ENCODE measurements at regions not wholly inside any gene's neighbourhood (a gene's known extent, or its start where the extent isn't known, plus 50 kb on each side); places are given as distances from the start of the nearest gene placed in this dataset.
A peak's percentile ranks its signal among the peaks of the same experiment; 100 is the strongest.
"Not testable (repeated sequence)": the region's sequence is repeated elsewhere in the genome, so short reads cannot be mapped to it uniquely, and the experiment has no call there.

DNA sequence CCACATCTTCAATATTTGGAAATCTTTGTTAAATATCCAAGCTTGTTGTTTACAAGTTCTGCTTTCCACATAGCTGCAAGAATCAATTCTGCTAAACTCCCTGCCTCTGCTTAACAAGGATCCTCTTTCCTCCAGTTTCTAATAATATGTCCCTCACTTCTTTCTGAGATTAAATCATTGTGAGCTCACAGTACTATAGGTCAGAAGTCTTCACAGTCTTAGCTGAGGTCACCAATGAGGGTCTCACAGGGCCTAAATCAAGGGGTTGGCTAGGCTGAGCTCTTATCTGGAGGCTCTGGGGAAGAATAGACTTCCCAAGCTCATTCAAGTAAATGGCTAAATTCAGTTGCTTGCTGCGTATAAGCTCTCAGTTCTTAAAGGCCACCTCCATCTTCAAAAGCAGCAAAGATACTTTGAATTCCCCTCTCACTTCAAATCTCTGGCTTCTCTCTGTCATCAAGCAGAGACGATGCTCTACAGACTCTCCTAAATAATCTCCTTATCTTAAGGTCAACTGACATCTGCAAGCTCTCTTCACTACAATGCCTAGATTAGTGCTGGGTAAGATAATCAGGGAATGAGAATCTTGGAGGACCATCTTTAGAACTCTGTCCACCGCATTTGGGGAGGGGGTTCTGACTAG, 175.3 kb downstream of the PLPPR4 start:
- DNase-seq, result no peak
- intact Hi-C loops (cut with DNase I), result no loop called here

GRCh38 chr1:99441299-99442095, 177.2 kb downstream of the PLPPR4 start:
- DNase-seq, result no peak
- intact Hi-C loops (cut with DNase I), result no loop called here

- DNase-seq; intact Hi-C loops (cut with DNase I): not testable (repeated sequence)
Observed at GRCh38 chr1:99444211-99444927, 180.1 kb downstream of the PLPPR4 start.

DNA sequence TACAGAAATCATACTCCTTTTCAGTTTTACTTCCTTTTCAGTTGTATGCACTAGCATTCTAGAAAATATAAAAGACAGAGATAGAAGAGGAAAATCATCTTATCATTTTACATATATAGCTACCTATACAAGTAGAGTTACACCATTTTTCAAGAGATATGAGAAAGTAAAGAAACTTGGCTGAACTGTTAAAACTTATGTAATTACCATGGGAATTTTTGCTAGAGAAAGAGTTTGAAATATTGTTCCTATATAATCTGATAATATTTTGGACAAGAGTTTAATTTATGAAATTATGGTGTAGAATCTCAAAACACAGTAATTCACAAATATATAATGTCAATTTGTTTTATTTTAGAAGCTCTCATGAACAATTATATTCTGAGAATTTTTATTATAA, 180.8 kb downstream of the PLPPR4 start:
- DNase-seq, result no peak
- intact Hi-C loops (cut with DNase I), result no loop called here

GRCh38 chr1:99445486-99445885, 181.2 kb downstream of the PLPPR4 start:
- intact Hi-C loops (cut with DNase I), result no loop called here
- DNase-seq, result no peak

- intact Hi-C loops (cut with DNase I), result no loop called here
- no peak for DNase-seq
Observed at GRCh38 chr1:99447721-99448120, 183.4 kb downstream of the PLPPR4 start.

DNA sequence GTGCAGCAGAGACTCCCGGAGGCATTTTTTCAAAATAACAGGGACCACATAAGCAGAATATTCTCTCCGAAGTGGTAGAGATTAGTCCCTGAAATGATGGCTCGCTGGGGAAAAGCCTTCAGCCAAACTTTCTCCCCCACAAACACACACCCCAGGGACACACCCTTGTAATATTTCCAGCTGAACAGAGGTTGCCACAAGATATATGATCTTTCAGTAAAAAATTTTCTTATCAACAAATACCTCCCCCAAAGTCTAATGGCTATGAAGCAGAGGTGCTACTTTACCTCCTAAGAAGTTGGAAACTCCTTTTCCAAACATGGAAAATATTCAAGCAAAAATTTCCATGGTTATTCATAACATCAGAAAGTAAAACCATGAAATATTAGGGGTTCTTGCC, 190.2 kb upstream of the PALMD start:
- intact Hi-C loops (cut with DNase I), result loop anchor here (10.0 kb wide), 1 partner anchor 191 kb away; the partner anchor contains the start of gene PLPPR4
- DNase-seq, result no peak

- intact Hi-C loops (cut with DNase I), result loop anchor here (10.0 kb wide), 1 partner anchor 192 kb away; the partner anchor contains the start of gene PLPPR4
- no peak for DNase-seq
Observed at GRCh38 chr1:99456536-99456935, 189.4 kb upstream of the PALMD start.

DNA sequence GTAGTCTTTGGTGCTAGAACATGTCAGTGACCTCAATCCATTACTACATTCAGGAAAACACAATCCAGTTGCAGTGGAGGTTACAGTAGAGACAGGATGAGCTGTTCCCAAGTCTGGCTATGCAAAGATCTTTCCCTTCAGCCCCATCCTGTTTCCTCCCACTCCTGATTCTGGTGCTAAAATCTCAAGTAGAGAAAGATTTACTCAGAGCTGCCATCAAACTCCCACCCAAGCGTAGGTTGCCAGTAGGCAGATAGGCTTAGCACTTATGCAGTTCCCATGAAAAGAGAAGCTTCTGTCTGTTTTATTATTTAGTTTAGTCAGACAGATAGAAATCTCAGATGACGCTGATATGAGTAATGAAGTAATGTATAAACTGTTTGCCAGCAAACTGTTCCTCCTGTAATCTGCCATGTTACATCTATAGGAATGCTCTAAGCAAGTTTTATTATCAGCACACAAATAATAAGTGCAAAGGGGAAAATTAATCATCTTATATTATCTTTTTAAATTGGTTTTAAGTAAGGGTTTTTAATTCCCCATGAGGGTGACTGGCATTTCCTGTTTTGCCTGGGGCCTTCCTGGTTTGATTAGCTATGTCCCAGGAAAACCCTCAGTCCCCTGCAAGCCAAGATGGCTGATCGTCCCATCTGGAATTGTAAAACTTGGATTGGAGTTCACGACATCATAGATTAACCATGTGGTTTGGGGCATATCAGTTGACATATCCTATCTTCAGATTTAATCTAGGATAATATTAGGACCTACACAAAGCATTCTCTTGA, 188.3 kb upstream of the PALMD start:
- peak in 34 of 42 donors; percentile 12 to 91 (median 59) for DNase-seq
- intact Hi-C loops (cut with DNase I), result loop anchor here (10.0 kb wide), 1 partner anchor 193 kb away; the partner anchor contains the start of gene PLPPR4

- no peak for DNase-seq
- intact Hi-C loops (cut with DNase I), result no loop called here
Observed at GRCh38 chr1:99461499-99461898, 184.4 kb upstream of the PALMD start.

DNA sequence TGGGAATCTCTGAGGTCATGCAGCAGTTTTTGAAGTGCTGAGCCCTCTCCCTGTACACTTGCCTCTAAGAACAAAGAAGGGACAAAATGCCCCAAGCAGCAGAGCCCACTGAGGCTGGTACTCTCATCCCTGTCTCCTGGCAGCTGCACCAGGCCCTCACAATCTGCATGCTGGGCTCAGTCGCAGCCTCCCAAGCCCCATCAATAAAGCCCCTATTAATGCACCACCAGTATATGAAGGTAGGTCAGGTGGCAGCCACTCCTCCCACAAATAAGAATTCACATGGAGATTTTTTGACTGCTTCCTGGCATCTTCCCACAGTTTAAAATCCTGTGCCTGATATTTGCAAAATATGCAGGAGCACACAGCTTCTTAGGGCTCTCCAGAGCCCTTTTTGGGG, 181.2 kb upstream of the PALMD start:
- intact Hi-C loops (cut with DNase I), result no loop called here
- no peak for DNase-seq

GRCh38 chr1:99465176-99465900, 180.6 kb upstream of the PALMD start:
- DNase-seq, result no peak
- intact Hi-C loops (cut with DNase I), result no loop called here

- DNase-seq, result no peak
- intact Hi-C loops (cut with DNase I), result no loop called here
Observed at GRCh38 chr1:99467645-99468044, 178.3 kb upstream of the PALMD start.

DNA sequence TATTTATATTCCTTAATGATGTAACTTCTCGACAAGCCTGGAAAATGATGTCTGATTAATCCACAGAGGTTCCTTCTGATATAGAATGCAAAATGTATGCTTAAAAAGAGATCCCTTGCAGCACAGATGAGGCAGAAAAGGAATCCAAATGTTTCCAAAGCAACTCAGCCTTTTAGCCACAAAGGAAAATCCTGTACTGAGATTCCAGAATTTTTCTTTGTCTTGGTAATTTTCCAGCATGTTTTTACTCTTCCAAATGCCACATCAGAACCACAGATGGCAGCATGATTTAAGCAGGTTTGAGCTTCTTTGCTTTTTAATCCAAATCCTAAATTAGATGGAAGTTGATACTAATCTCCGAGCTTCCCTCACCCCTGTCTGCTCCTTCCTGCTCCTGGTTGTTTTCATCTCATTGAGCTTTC, 176.4 kb upstream of the PALMD start:
- peak in 1 of 42 donors; percentile 5 for DNase-seq
- intact Hi-C loops (cut with DNase I), result no loop called here

DNA sequence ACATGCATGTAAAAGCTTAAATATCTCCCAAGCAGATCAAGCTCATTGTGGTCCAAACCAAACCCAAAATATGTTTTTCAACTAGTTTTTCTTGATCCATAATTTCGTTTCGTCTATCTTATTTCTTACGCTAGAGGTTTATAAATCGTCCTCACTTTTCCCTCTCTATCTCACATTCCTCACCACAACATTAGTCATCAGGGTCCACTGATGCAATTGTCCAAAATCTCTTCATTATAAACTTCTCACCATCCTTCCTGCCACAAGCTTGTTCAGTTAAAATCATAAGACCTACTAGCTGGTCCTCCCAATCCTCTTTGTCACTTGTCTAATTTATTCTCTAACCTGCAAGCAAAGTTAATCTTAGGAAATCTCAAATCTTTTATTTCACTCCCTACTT, 173.0 kb upstream of the PALMD start:
- intact Hi-C loops (cut with DNase I), result loop anchor here (10.0 kb wide), 1 partner anchor 298 kb away; no protein-coding TSS in a partner anchor
- DNase-seq, result no peak

GRCh38 chr1:99474350-99474893, 171.5 kb upstream of the PALMD start:
- DNase-seq, result no peak
- intact Hi-C loops (cut with DNase I), result loop anchor here (10.0 kb wide), 1 partner anchor 300 kb away; no protein-coding TSS in a partner anchor

GRCh38 chr1:99476058-99476457, 169.9 kb upstream of the PALMD start:
- no peak for DNase-seq
- intact Hi-C loops (cut with DNase I), result loop anchor here (10.0 kb wide), 1 partner anchor 301 kb away; no protein-coding TSS in a partner anchor

All from head of caudate nucleus (tissue), 42 donors.